ENCODE measurements at regions not wholly inside any gene's neighbourhood (a gene's known extent, or its start where the extent isn't known, plus 50 kb on each side); places are given as distances from the start of the nearest gene placed in this dataset.

GRCh38 chr20:50295762-50296449, 105.3 kb downstream of the CEBPB start:
- DNase-seq (ENCODE audit: low read depth, low spot score): no peak
- Mint-ChIP-seq H3K27ac (ENCODE audit: unreplicated experiment) (no peak overlapping the region), H3K27me3 (ENCODE audit: low read depth) (peaks cover 6% of the 10 kb centered on the region), H3K4me1 (no peaks in the 10 kb centered on the region), H3K9me3 (peaks cover 3% of the 10 kb centered on the region), H3K36me3 (ENCODE audit: low read depth) (no peaks in the 10 kb centered on the region), H3K4me3 (no peak overlapping the region)
- no peak for TF ChIP-seq CTCF (conservative IDR thresholded peaks at IDR 0.05)

- H3K4me1 Mint-ChIP-seq: no peaks in the 10 kb centered on the region
- peaks cover 9% of the 10 kb centered on the region for H3K27me3 Mint-ChIP-seq (ENCODE audit: low read depth)
- H3K36me3 Mint-ChIP-seq (ENCODE audit: low read depth): no peaks in the 10 kb centered on the region
- TF ChIP-seq CTCF (conservative IDR thresholded peaks at IDR 0.05): no peak
- no peak overlapping the region for H3K27ac Mint-ChIP-seq (ENCODE audit: unreplicated experiment)
- peaks cover 3% of the 10 kb centered on the region for H3K9me3 Mint-ChIP-seq
- no peak for DNase-seq (ENCODE audit: low read depth, low spot score)
- H3K4me3 Mint-ChIP-seq: no peak overlapping the region
Observed at GRCh38 chr20:50296450-50297375, 106.1 kb downstream of the CEBPB start.

- peaks cover 3% of the 10 kb centered on the region for H3K9me3 Mint-ChIP-seq
- DNase-seq (ENCODE audit: low read depth, low spot score): no peak
- no peaks in the 10 kb centered on the region for H3K4me1 Mint-ChIP-seq
- peaks cover 9% of the 10 kb centered on the region for H3K27me3 Mint-ChIP-seq (ENCODE audit: low read depth)
- no peak overlapping the region for H3K4me3 Mint-ChIP-seq
- no peaks in the 10 kb centered on the region for H3K36me3 Mint-ChIP-seq (ENCODE audit: low read depth)
- H3K27ac Mint-ChIP-seq (ENCODE audit: unreplicated experiment): peak overlapping the region; percentile 54
- TF ChIP-seq CTCF (conservative IDR thresholded peaks at IDR 0.05): no peak
Observed at GRCh38 chr20:50297498-50298376, 107.1 kb downstream of the CEBPB start.

GRCh38 chr20:50298554-50299324, 108.1 kb downstream of the CEBPB start:
- no peak for TF ChIP-seq CTCF (conservative IDR thresholded peaks at IDR 0.05)
- Mint-ChIP-seq H3K4me3 (no peak overlapping the region), H3K27me3 (ENCODE audit: low read depth) (peaks cover 9% of the 10 kb centered on the region), H3K4me1 (peaks cover 4% of the 10 kb centered on the region), H3K9me3 (peaks cover 3% of the 10 kb centered on the region), H3K27ac (ENCODE audit: unreplicated experiment) (no peak overlapping the region), H3K36me3 (ENCODE audit: low read depth) (no peaks in the 10 kb centered on the region)
- DNase-seq (ENCODE audit: low read depth, low spot score): no peak

GRCh38 chr20:50299325-50299629, 108.6 kb downstream of the CEBPB start:
- H3K4me3 Mint-ChIP-seq: no peak overlapping the region
- H3K9me3 Mint-ChIP-seq: peaks cover 3% of the 10 kb centered on the region
- peaks cover 7% of the 10 kb centered on the region for H3K4me1 Mint-ChIP-seq
- H3K27me3 Mint-ChIP-seq (ENCODE audit: low read depth): peaks cover 9% of the 10 kb centered on the region
- DNase-seq (ENCODE audit: low read depth, low spot score): no peak
- no peaks in the 10 kb centered on the region for H3K36me3 Mint-ChIP-seq (ENCODE audit: low read depth)
- TF ChIP-seq CTCF (conservative IDR thresholded peaks at IDR 0.05): no peak
- H3K27ac Mint-ChIP-seq (ENCODE audit: unreplicated experiment): no peak overlapping the region

Data from neural crest cell (in vitro differentiated cells).